Stimulated activated memory B cell treated with anti-CD40 and anti-IgM and Interleukin-4, amounts not matched to agents 10 μg/mL and 1 μg/mL and 100 μg/mL, for 72 hours (primary cell): ENCODE measurements at regions not wholly inside any gene's neighbourhood (a gene's known extent, or its start where the extent isn't known, plus 50 kb on each side); places are given as distances from the start of the nearest gene placed in this dataset.

Source experiments
- ATAC-seq: fragments of 150-1000 bp; cut with Tn5 transposase; 2 replicates; pipeline ENCODE4 v1.10.0; 2021
- H3K27ac Mint-ChIP-seq: one replicate; pipeline ENCODE4 v1.8.0; 2022; ENCODE audit warnings: mild to moderate bottlenecking, mixed read lengths
- H3K27me3 Mint-ChIP-seq: one replicate; pipeline ENCODE4 v1.8.0; 2022; ENCODE audit warnings: mixed read lengths
- H3K36me3 Mint-ChIP-seq: one replicate; pipeline ENCODE4 v1.8.0; 2022; ENCODE audit warnings: mixed read lengths
- H3K4me1 Mint-ChIP-seq: one replicate; pipeline ENCODE4 v1.8.0; 2022; ENCODE audit warnings: mixed read lengths
- H3K4me3 Mint-ChIP-seq: one replicate; pipeline ENCODE4 v1.8.0; 2022; ENCODE audit warnings: mild to moderate bottlenecking, moderate library complexity, mixed read lengths
- H3K9me3 Mint-ChIP-seq: one replicate; pipeline ENCODE4 v1.8.0; 2022; ENCODE audit warnings: mixed read lengths

GRCh38 chr2:82538590-82539279 is 1920.3 kb downstream of the SUCLG1 start:
- Mint-ChIP-seq H3K9me3 (peaks cover 11% of the 10 kb centered on the region), H3K4me1 (no peaks in the 10 kb centered on the region), H3K27ac (no peak overlapping the region), H3K36me3 (no peaks in the 10 kb centered on the region), H3K27me3 (no peaks in the 10 kb centered on the region), H3K4me3 (no peak overlapping the region)
- ATAC-seq, result no peak

- Mint-ChIP-seq H3K4me1 (no peaks in the 10 kb centered on the region), H3K27ac (no peak overlapping the region), H3K4me3 (no peak overlapping the region), H3K36me3 (no peaks in the 10 kb centered on the region), H3K27me3 (no peaks in the 10 kb centered on the region), H3K9me3 (peaks cover 12% of the 10 kb centered on the region)
- ATAC-seq, result no peak
These were observed 1930.8 kb downstream of the SUCLG1 start for GRCh38 chr2:82528288-82528687.

DNA sequence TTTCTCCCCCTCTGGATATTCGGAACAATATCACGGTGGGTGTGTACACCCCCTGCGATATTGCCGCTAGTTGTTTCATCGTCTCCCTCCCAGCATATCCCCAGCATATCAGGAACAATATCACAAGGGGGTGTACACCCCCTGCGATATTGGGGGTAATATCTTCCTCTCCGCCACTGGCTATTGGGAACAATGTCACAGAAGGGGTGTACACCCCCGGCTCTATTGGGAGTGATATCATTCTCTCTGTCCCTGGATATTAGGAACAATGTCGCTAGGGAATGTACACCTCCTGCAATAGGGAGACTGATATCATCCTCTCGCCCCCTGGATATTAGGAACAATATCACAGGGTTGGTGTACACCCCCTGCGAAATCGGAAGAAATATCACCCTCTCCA is 1932.0 kb downstream of the SUCLG1 start:
- Mint-ChIP-seq H3K36me3 (no peaks in the 10 kb centered on the region), H3K4me3 (no peak overlapping the region), H3K27ac (no peak overlapping the region), H3K9me3 (peaks cover 12% of the 10 kb centered on the region), H3K27me3 (no peaks in the 10 kb centered on the region), H3K4me1 (no peaks in the 10 kb centered on the region)
- no peak for ATAC-seq

GRCh38 chr2:82526277-82526676 is 1932.8 kb downstream of the SUCLG1 start:
- no peaks in the 10 kb centered on the region for H3K27me3 Mint-ChIP-seq
- H3K4me1 Mint-ChIP-seq, result no peaks in the 10 kb centered on the region
- no peak for ATAC-seq
- no peaks in the 10 kb centered on the region for H3K36me3 Mint-ChIP-seq
- no peak overlapping the region for H3K27ac Mint-ChIP-seq
- H3K4me3 Mint-ChIP-seq, result no peak overlapping the region
- peaks cover 12% of the 10 kb centered on the region for H3K9me3 Mint-ChIP-seq

DNA sequence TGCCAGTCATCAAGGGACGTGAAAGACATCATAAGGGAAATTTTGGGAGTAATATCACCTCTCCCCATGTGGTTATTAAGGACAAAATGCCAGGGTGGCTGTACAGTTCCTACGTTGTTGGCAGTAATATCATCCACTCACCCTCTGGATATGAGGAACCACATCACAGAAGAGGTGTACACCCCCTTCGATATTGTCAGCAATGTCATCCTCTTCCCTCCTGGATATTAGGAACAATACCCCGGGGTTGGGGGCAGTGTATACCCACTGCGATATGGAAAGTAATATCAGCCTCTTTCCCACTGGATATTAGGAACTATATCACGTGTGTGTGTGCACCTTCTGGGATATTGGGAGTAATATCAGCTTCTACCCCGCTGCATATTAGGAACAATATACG is 1933.3 kb downstream of the SUCLG1 start:
- ATAC-seq, result no peak
- Mint-ChIP-seq H3K27ac (no peak overlapping the region), H3K4me1 (no peaks in the 10 kb centered on the region), H3K9me3 (peaks cover 11% of the 10 kb centered on the region), H3K36me3 (no peaks in the 10 kb centered on the region), H3K4me3 (no peak overlapping the region), H3K27me3 (no peaks in the 10 kb centered on the region)

DNA sequence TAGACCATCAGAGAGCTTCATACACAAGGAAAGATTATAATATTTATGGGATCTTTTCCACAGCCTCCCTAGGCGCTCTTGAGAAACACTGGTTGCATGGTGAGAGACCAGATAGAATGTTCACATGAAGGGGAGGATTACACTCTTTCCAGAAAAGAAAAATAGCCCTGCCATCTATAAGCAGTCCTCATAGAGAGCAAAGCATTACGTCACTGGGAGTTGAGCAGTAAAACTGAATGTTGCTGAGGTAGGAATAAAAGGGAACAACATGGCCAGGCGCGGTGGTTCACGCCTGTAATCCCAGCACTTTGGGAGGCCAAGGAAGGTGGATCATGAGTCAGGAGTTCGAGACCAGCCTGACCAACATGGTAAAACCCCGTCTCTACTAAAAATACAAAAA is 1934.3 kb downstream of the SUCLG1 start:
- H3K36me3 Mint-ChIP-seq, result no peaks in the 10 kb centered on the region
- peaks cover 5% of the 10 kb centered on the region for H3K9me3 Mint-ChIP-seq
- no peak for ATAC-seq
- H3K27me3 Mint-ChIP-seq, result no peaks in the 10 kb centered on the region
- no peak overlapping the region for H3K4me3 Mint-ChIP-seq
- no peaks in the 10 kb centered on the region for H3K4me1 Mint-ChIP-seq
- no peak overlapping the region for H3K27ac Mint-ChIP-seq

DNA sequence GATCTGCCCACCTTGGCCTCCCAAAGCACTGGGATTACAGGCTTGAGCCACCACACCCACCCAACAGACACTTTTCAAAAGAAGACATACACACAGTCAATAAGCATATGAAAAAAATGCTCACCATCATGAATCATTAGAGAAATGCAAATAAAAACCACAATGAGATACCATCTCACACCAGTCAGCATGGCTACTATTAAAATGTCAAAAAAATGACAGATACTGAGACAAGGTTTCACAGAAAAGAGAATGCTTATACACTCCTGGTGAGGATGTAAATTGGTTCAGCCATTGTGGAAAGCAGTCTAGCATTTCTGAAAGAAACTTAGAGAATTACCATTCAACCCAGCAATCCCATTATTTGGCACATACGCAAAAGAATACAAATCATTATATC is 1947.2 kb downstream of the SUCLG1 start:
- no peaks in the 10 kb centered on the region for H3K4me1 Mint-ChIP-seq
- no peaks in the 10 kb centered on the region for H3K9me3 Mint-ChIP-seq
- no peaks in the 10 kb centered on the region for H3K27me3 Mint-ChIP-seq
- H3K4me3 Mint-ChIP-seq, result no peak overlapping the region
- H3K27ac Mint-ChIP-seq, result no peak overlapping the region
- ATAC-seq, result no peak
- H3K36me3 Mint-ChIP-seq, result no peaks in the 10 kb centered on the region

DNA sequence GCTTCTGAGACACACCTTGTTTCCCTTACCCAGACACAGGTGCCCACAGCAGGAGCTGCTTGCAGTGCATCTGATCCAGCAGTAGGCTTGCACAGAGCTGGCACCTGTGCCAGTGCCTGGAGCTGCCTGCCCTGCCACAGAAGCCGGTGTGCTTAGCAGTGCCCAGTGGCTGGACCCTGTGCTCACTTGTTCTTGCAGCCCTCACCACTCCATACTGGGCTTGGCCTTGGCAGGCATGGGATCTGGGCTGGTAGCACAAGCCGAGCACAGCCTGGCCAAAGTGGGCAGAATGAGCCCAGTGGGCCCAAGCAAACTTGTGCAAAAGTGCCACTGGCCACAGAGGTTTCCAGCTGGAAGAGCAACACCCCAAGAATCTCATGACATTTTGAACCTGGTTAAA is 1950.4 kb downstream of the SUCLG1 start:
- ATAC-seq, result no peak
- H3K4me3 Mint-ChIP-seq, result no peak overlapping the region
- H3K36me3 Mint-ChIP-seq, result no peaks in the 10 kb centered on the region
- H3K27ac Mint-ChIP-seq, result no peak overlapping the region
- H3K27me3 Mint-ChIP-seq, result no peaks in the 10 kb centered on the region
- no peaks in the 10 kb centered on the region for H3K4me1 Mint-ChIP-seq
- no peaks in the 10 kb centered on the region for H3K9me3 Mint-ChIP-seq

- Mint-ChIP-seq H3K27ac (no peak overlapping the region), H3K4me3 (no peak overlapping the region), H3K9me3 (no peaks in the 10 kb centered on the region), H3K36me3 (no peaks in the 10 kb centered on the region), H3K27me3 (no peaks in the 10 kb centered on the region), H3K4me1 (no peaks in the 10 kb centered on the region)
- ATAC-seq, result peak; percentile 8
These were observed 1951.4 kb downstream of the SUCLG1 start for GRCh38 chr2:82507657-82508056.

DNA sequence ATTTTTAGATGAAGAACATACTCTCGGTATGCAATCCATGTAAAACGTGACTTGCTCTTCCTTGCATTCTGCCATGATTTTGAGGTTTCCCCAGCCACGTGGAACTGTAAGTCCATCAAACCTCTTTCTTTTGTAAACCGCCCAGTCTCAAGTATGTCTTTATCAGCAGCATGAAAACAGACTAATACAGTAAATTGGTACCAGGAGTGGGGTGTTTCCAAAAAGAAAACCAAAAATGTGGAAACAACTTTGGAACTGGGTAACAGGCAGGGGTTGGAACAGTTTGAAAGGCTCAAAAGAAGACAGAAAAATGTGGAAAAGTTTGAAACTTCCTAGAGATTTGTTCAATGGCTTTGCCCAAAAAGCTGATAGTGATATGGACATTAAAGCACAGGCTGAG is 1957.9 kb downstream of the SUCLG1 start:
- H3K4me3 Mint-ChIP-seq, result no peak overlapping the region
- no peak for ATAC-seq
- H3K36me3 Mint-ChIP-seq, result no peaks in the 10 kb centered on the region
- no peak overlapping the region for H3K27ac Mint-ChIP-seq
- no peaks in the 10 kb centered on the region for H3K27me3 Mint-ChIP-seq
- H3K9me3 Mint-ChIP-seq, result no peaks in the 10 kb centered on the region
- H3K4me1 Mint-ChIP-seq, result no peaks in the 10 kb centered on the region

GRCh38 chr2:82498777-82499443 is 1960.2 kb downstream of the SUCLG1 start:
- ATAC-seq, result no peak
- Mint-ChIP-seq H3K9me3 (no peaks in the 10 kb centered on the region), H3K27ac (no peak overlapping the region), H3K4me1 (no peaks in the 10 kb centered on the region), H3K27me3 (no peaks in the 10 kb centered on the region), H3K4me3 (no peak overlapping the region), H3K36me3 (no peaks in the 10 kb centered on the region)

DNA sequence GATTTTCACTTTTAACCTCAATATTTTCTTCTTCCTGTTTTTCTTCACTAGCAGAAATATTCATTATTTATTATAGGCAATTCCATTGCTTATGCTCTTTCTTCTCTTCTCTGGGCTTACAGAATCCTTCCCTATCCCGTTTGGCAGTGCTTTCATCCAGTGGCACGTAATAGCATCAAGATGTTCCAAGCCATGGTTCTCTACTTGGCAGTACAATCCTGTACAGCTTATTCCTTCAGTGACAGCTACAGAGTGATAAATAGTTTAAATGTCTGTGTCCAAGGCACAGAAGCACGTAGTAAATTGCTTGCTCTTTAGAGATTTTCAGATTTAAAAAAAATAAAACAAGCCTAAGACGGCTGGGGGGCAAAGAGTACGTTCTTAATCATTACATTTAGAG is 1964.3 kb downstream of the SUCLG1 start:
- Mint-ChIP-seq H3K9me3 (peaks cover 2% of the 10 kb centered on the region), H3K27me3 (no peaks in the 10 kb centered on the region), H3K27ac (no peak overlapping the region), H3K36me3 (no peaks in the 10 kb centered on the region), H3K4me3 (no peak overlapping the region), H3K4me1 (no peaks in the 10 kb centered on the region)
- ATAC-seq, result no peak

DNA sequence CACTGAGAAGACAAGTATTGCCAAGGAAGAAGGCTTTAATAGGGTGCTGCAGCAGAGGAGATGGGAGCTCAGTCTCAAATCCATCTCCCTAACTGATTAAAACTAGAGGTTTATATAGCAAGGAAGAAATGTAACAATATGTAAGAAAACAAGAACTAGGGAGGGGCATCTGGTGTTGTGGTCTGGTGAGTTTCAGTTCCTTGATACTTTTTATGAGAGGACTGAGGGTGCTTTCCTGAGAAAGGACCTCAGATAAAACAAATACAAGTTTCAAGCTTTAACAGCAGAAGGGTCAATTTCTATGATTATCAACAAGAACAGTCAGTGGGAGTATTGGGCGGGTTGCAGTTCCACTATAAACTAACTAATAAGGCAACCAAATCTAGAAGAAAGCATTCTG is 1967.5 kb downstream of the SUCLG1 start:
- no peak for ATAC-seq
- Mint-ChIP-seq H3K4me1 (no peaks in the 10 kb centered on the region), H3K36me3 (no peaks in the 10 kb centered on the region), H3K27me3 (no peaks in the 10 kb centered on the region), H3K4me3 (no peak overlapping the region), H3K27ac (no peak overlapping the region), H3K9me3 (peaks cover 2% of the 10 kb centered on the region)

DNA sequence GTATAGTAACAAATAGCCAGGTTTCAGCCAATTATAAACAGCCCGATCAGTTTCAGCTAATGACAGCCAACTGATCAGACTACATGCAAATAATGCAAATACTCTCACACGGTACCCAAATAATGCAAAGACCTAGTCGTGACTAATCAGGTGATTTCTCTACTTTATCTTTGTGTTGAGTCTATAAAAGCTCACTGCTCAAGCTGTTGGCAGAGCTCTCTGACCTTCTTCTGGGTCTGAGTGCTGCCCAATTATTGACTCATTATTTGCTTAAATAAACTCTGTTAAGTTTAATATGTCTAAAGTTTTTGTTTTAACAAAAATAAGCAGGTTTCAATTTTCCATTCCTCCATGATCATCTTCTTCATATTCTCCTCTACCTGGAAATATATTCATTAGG is 1971.7 kb downstream of the SUCLG1 start:
- no peaks in the 10 kb centered on the region for H3K27me3 Mint-ChIP-seq
- H3K27ac Mint-ChIP-seq, result no peak overlapping the region
- no peaks in the 10 kb centered on the region for H3K4me1 Mint-ChIP-seq
- H3K9me3 Mint-ChIP-seq, result peaks cover 6% of the 10 kb centered on the region
- no peak for ATAC-seq
- no peaks in the 10 kb centered on the region for H3K36me3 Mint-ChIP-seq
- no peak overlapping the region for H3K4me3 Mint-ChIP-seq

GRCh38 chr2:82485701-82486100 is 1973.4 kb downstream of the SUCLG1 start:
- no peak overlapping the region for H3K4me3 Mint-ChIP-seq

GRCh38 chr2:82481207-82481606 is 1977.9 kb downstream of the SUCLG1 start:
- Mint-ChIP-seq H3K4me3 (no peak overlapping the region), H3K36me3 (no peaks in the 10 kb centered on the region), H3K27me3 (no peaks in the 10 kb centered on the region), H3K27ac (no peak overlapping the region), H3K9me3 (peaks cover 6% of the 10 kb centered on the region), H3K4me1 (no peaks in the 10 kb centered on the region)
- no peak for ATAC-seq

More at GRCh38 chr2:82485701-82486100, 1973.4 kb downstream of the SUCLG1 start:
- no peak for ATAC-seq
- H3K4me1 Mint-ChIP-seq, result no peaks in the 10 kb centered on the region
- no peaks in the 10 kb centered on the region for H3K36me3 Mint-ChIP-seq
- H3K27me3 Mint-ChIP-seq, result no peaks in the 10 kb centered on the region
- no peak overlapping the region for H3K27ac Mint-ChIP-seq
- peaks cover 6% of the 10 kb centered on the region for H3K9me3 Mint-ChIP-seq
